Vagina (tissue), 2 donors: ENCODE measurements at regions not wholly inside any gene's neighbourhood (a gene's known extent, or its start where the extent isn't known, plus 50 kb on each side); places are given as distances from the start of the nearest gene placed in this dataset. TPM values are rescaled to one million over a fixed set of nuclear protein-coding genes. Genes with fewer than 3 reads are reported as not detected.

Experiments
- DNase-seq, 2 donors: peaks; one replicate each; pipeline ENCODE4 v3.0.0-alpha.2; 2017; ENCODE audit errors: extremely low spot score in 2 of 2
- H3K27ac ChIP-seq: fragments of 200-600 bp; sonication (generic); one replicate; pipeline ENCODE4 v1.5.1; 2019
- H3K27me3 ChIP-seq: fragments of 200-600 bp; sonication (generic); one replicate; pipeline ENCODE4 v1.5.1; 2019
- H3K36me3 ChIP-seq, 2 donors: fragments of 200-600 bp; sonication (generic); one replicate each; pipeline ENCODE4 v1.5.1; 2017 to 2019
- H3K4me1 ChIP-seq: fragments of 200-600 bp; sonication (generic); one replicate; pipeline ENCODE4 v1.5.1; 2019
- H3K4me3 ChIP-seq, 2 donors: fragments of 200-600 bp; sonication (generic); 1 replicate in 1 of 2; 2 replicates in 1 of 2; pipeline ENCODE4 v1.5.1; 2016 to 2019
- H3K9me3 ChIP-seq: fragments of 200-600 bp; sonication (generic); one replicate; pipeline ENCODE4 v1.5.1; 2019
- POLR2A ChIP-seq, 2 donors: fragments of 450-650 bp; IDR thresholded peaks; one replicate each; pipeline ENCODE4 v1.6.1; 2017; ENCODE audit warnings: antibody characterized with exemption in 2 of 2, mild to moderate bottlenecking in 2 of 2, moderate library complexity in 2 of 2
- POLR2AphosphoS5 ChIP-seq, 2 donors: sonication (generic); formaldehyde crosslinking; IDR thresholded peaks; one replicate each; pipeline ENCODE4 v1.9.0; 2017; ENCODE audit warnings: antibody characterized with exemption in 2 of 2, mild to moderate bottlenecking in 2 of 2, low read depth in 1 of 2; ENCODE audit not compliant: insufficient read depth in 1 of 2
- intact Hi-C: fragments of 100-400 bp; cut with DNase I; formaldehyde crosslinking; loops from one replicate; pipeline ENCODE4 v1.15.1; 2023
- small RNA-seq: library from RNA; depleted of rRNA; stranded (forward); fragments of <200 nt; gene quantifications from one replicate; pipeline ENCODE3, GENCODE V24; 2016
- TF ChIP-seq, protein P1 (sequence below), 3 experiments: fragments of 450-650 bp in 2 of 3; fragments of 200-600 bp in 1 of 3; sonication (generic) in 1 of 3; IDR thresholded peaks; one replicate each; pipeline ENCODE4 v1.5.1; 2017 to 2019; ENCODE audit warnings: antibody characterized with exemption in 3 of 3, mild to moderate bottlenecking in 2 of 3, moderate library complexity in 2 of 3

DNA sequence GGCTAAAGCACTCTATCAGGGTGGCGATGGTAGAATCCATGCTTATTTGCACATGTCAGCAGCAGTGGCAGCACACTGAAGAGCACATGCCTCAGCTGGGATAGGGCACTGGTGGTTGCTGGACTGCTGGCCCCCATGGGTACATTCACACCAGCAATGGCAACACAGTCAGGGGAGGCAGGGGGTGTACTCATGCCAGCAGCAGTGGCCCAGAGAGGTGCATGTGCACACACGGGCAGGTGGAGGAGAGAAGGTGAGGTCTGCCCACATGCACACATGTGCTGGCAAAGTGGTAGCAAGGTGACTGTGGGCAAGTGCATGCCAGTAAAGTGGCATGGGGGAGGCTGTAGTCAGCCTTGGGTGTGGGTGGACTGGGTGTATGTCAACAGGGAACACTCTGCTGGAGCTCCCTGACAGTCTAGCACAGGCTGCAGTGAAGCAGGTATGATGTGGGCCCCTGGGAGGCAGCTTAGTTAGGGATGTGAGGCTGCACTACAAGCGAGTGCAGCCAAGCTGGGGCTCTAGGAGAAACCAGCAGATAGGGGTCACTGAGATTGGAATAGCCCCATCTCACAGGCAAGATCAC lies 53.9 kb upstream of the NPAP1 start:
- Histone ChIP-seq H3K9me3 (no peaks in the 10 kb centered on the region), H3K4me1 (no peaks in the 10 kb centered on the region), H3K27me3 (no peaks in the 10 kb centered on the region), H3K27ac (no peak overlapping the region), H3K36me3 (no peaks in the 10 kb centered on the region), H3K4me3 (no peak overlapping the region)
- intact Hi-C loops = no loop called here
- no peak for DNase-seq
- TF ChIP-seq POLR2A (IDR thresholded peaks at IDR 0.05) (no peak), POLR2AphosphoS5 (IDR thresholded peaks at IDR 0.05; ENCODE audit: insufficient read depth in 1 of 2, low read depth in 1 of 2) (no peak)
- TF ChIP-seq, protein P1, sequence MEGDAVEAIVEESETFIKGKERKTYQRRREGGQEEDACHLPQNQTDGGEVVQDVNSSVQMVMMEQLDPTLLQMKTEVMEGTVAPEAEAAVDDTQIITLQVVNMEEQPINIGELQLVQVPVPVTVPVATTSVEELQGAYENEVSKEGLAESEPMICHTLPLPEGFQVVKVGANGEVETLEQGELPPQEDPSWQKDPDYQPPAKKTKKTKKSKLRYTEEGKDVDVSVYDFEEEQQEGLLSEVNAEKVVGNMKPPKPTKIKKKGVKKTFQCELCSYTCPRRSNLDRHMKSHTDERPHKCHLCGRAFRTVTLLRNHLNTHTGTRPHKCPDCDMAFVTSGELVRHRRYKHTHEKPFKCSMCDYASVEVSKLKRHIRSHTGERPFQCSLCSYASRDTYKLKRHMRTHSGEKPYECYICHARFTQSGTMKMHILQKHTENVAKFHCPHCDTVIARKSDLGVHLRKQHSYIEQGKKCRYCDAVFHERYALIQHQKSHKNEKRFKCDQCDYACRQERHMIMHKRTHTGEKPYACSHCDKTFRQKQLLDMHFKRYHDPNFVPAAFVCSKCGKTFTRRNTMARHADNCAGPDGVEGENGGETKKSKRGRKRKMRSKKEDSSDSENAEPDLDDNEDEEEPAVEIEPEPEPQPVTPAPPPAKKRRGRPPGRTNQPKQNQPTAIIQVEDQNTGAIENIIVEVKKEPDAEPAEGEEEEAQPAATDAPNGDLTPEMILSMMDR (IDR thresholded peaks at IDR 0.05) = no peak

Small RNA genes lying in the stretch of these regions (small RNA-seq; reads per million reads assigned to genes)
- gene RNU6-741P = not detected
